Transverse colon (tissue), 4 donors: ENCODE measurements at regions not wholly inside any gene's neighbourhood (a gene's known extent, or its start where the extent isn't known, plus 50 kb on each side); places are given as distances from the start of the nearest gene placed in this dataset.
"Not testable (repeated sequence)": the region's sequence is repeated elsewhere in the genome, so short reads cannot be mapped to it uniquely, and the experiment has no call there.

Experiments used
- CTCF ChIP-seq, 5 experiments: fragments of 200-600 bp in 3 of 5; fragments of 450-650 bp in 2 of 5; sonication (generic) in 3 of 5; IDR thresholded peaks; 1 replicate in 2 of 5; 2 replicates in 3 of 5; pipeline ENCODE4 v1.5.1; 2016 to 2017; ENCODE audit warnings: antibody characterized with exemption in 5 of 5, inconsistent platforms in 3 of 5, mild to moderate bottlenecking in 2 of 5, moderate library complexity in 1 of 5
- EP300 ChIP-seq: sonication (generic); formaldehyde crosslinking; IDR thresholded peaks from one replicate; pipeline ENCODE4 v1.6.1; 2017; ENCODE audit warnings: antibody characterized with exemption, low read depth
- POLR2A ChIP-seq: fragments of 450-650 bp; IDR thresholded peaks from one replicate; pipeline ENCODE4 v1.6.1; 2016; ENCODE audit warnings: antibody characterized with exemption, mild to moderate bottlenecking, moderate library complexity
- POLR2AphosphoS5 ChIP-seq, 3 donors: sonication (generic); formaldehyde crosslinking; IDR thresholded peaks; one replicate each; pipeline ENCODE4 v1.6.1; 2016; ENCODE audit warnings: antibody characterized with exemption in 3 of 3

GRCh38 chr6:6494139-6494538 lies 94.4 kb upstream of the LY86 start:
- not testable (repeated sequence) for TF ChIP-seq EP300; CTCF (IDR thresholded peaks at IDR 0.05); POLR2AphosphoS5 (IDR thresholded peaks at IDR 0.05); POLR2A
